AG04449 (cell line): ENCODE measurements at regions not wholly inside any gene's neighbourhood (a gene's known extent, or its start where the extent isn't known, plus 50 kb on each side); places are given as distances from the start of the nearest gene placed in this dataset.

Experiments used
- CTCF ChIA-PET: fragments of 350-600 bp; formaldehyde crosslinking; extraction: SDS; loops from one replicate; lab custom pipeline; 2021; ENCODE audit warnings: antibody characterized with exemption; lab: Yijun Ruan, JAX
- POLR2A ChIA-PET: fragments of 400-600, 350-600 bp; formaldehyde crosslinking; extraction: SDS; loops from one replicate; lab custom pipeline; 2020; ENCODE audit warnings: antibody characterized with exemption, inconsistent platforms; lab: Yijun Ruan, JAX
- DNase-seq: peaks from one replicate; pipeline ENCODE4 v3.0.0-alpha.2; 2010; ENCODE audit warnings: low read depth, low spot score
- H3K4me3 ChIP-seq: 2 replicates; pipeline ENCODE4 v1.5.1; 2011; ENCODE audit warnings: low read depth, mild to moderate bottlenecking, control low read depth, low read length
- TF ChIP-seq, protein P1 (sequence below): IDR thresholded peaks from one replicate; pipeline ENCODE4 v1.5.1; 2011; ENCODE audit warnings: mild to moderate bottlenecking, moderate library complexity, low read length, control low read depth, inconsistent platforms; ENCODE audit not compliant: insufficient read depth; ENCODE audit errors: missing control alignments

- TF ChIP-seq, protein P1, sequence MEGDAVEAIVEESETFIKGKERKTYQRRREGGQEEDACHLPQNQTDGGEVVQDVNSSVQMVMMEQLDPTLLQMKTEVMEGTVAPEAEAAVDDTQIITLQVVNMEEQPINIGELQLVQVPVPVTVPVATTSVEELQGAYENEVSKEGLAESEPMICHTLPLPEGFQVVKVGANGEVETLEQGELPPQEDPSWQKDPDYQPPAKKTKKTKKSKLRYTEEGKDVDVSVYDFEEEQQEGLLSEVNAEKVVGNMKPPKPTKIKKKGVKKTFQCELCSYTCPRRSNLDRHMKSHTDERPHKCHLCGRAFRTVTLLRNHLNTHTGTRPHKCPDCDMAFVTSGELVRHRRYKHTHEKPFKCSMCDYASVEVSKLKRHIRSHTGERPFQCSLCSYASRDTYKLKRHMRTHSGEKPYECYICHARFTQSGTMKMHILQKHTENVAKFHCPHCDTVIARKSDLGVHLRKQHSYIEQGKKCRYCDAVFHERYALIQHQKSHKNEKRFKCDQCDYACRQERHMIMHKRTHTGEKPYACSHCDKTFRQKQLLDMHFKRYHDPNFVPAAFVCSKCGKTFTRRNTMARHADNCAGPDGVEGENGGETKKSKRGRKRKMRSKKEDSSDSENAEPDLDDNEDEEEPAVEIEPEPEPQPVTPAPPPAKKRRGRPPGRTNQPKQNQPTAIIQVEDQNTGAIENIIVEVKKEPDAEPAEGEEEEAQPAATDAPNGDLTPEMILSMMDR: no peak
- ChIA-PET CTCF (interaction anchor here (1.0 kb wide), 1 partner anchor 13 kb away, joined by 3 read pairs; no protein-coding TSS in a partner anchor), POLR2A (no interaction called here)
- no peak for DNase-seq
- H3K4me3 ChIP-seq: no peak overlapping the region
These were observed 166.7 kb downstream of the CDH26 start for GRCh38 chr20:60124776-60125381.

GRCh38 chr20:60125513-60125912 lies 167.3 kb downstream of the CDH26 start:
- no peak for DNase-seq
- POLR2A ChIA-PET: no interaction called here
- TF ChIP-seq, protein P1: no peak
- CTCF ChIA-PET: no interaction called here
- H3K4me3 ChIP-seq: no peak overlapping the region

DNA sequence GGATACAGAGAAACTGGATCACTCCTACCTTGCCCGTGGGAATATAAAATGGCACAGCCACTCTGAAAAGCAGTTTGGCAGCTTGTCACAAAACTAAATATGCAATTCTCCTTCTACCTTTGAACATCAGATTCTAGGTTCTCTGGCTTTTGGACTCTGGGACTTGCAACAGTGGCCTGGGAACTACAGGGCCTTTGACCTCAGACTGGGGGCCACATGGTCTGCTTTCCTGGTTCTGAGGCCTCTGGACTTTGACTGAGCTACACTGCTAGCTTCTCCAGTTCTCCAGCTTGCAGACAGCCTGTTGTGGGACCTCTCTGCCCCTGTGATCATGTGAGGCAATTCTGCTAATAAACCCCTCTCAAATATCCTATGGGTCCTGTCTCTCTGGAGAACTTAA lies 168.8 kb downstream of the CDH26 start:
- ChIA-PET POLR2A (no interaction called here), CTCF (interaction anchor here (1.2 kb wide), 1 partner anchor 11 kb away, joined by 3 read pairs; no protein-coding TSS in a partner anchor)
- H3K4me3 ChIP-seq: no peak overlapping the region
- no peak for DNase-seq
- TF ChIP-seq, protein P1: no peak

DNA sequence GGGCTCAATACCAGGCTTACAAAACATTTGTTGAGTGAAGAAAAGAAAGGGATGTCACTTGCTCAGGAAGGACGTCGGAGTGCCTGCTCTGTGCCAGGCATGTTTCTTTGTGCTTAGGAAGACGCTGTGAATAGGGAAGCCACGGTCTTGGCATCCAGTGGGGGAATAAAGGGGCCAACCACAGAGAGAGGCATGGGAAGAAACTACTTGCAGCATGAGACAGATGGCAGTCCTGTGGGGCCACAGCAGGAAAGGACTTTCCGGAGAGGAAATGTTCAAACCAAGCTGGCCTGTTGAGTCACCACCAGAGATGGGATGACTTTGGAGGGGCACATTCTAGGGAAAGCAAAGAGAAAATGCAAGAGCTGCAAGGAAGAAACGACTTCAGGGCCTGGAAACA lies 173.2 kb downstream of the CDH26 start:
- TF ChIP-seq, protein P1: no peak

GRCh38 chr20:60132162-60132826 lies 174.1 kb downstream of the CDH26 start:
- ChIA-PET POLR2A (no interaction called here), CTCF (no interaction called here)
- H3K4me3 ChIP-seq: no peak overlapping the region
- TF ChIP-seq, protein P1: no peak
- no peak for DNase-seq

More for the DNA sequence above, 173.2 kb downstream of the CDH26 start:
- no peak for DNase-seq
- ChIA-PET POLR2A (no interaction called here), CTCF (no interaction called here)
- no peak overlapping the region for H3K4me3 ChIP-seq

DNA sequence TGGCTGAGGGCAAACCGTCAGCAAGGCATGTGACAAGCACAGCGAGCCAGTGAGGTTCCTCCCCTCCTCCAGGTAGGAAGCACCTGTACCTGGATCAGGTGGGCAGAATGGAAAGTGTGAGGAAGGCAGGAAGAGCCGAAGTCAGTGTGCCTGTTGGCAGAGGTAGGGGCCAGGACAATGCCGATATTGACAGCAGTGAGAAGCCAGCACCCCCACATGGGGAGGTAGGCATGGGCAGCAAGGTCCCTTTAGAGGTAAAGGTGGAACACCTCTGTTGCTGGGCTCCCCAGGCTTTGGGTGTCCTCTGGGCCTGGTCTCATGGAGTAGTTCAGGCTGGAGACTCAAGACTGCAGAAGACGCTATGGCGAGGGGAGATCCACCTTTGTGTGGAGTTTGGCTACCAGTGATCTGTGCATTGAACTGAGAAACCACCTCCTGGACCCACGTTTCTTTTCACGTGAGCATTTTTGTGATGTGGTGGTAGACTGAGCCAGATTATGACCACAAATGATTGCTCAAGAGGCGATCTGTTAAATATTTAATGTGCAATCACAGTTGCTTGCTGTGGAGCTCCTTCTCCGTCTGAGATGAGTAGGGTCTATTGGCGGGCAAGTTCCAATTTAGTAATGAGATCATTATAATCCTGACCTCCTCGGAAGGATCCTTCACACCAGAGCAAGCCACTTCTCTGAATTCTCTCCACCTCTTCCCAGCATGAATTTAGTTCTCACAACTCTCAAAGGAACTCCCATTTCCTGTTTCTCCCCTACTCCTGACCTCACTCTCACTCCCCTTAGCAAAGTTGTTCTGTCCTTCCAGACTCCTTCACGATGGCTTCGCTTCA lies 174.8 kb downstream of the CDH26 start:
- DNase-seq: no peak
- POLR2A ChIA-PET: no interaction called here
- no peak overlapping the region for H3K4me3 ChIP-seq
- TF ChIP-seq, protein P1: no peak
- CTCF ChIA-PET: no interaction called here
